NCI-H748 (cell line): ENCODE measurements at regions not wholly inside any gene's neighbourhood (a gene's known extent, or its start where the extent isn't known, plus 50 kb on each side); places are given as distances from the start of the nearest gene placed in this dataset.

Source experiments
- DNase-seq: peaks from one replicate; lab custom pipeline; 2025; ENCODE audit not compliant: unreplicated experiment; lab: John Stamatoyannopoulos, UW

GRCh38 chr5:2575292-2575691 lies 176.2 kb downstream of the IRX2 start:
- no peak for DNase-seq

GRCh38 chr5:2574155-2574554 lies 177.3 kb downstream of the IRX2 start:
- no peak for DNase-seq

GRCh38 chr5:2570586-2570985 lies 180.9 kb downstream of the IRX2 start:
- no peak for DNase-seq

GRCh38 chr5:2569774-2570542 lies 181.5 kb downstream of the IRX2 start:
- DNase-seq, result peak; percentile 57

GRCh38 chr5:2569176-2569575 lies 182.3 kb downstream of the IRX2 start:
- no peak for DNase-seq

- DNase-seq, result no peak
Measured at GRCh38 chr5:2566284-2566683, 185.2 kb downstream of the IRX2 start.

- no peak for DNase-seq
Measured at GRCh38 chr5:2565147-2565546, 186.3 kb downstream of the IRX2 start.

GRCh38 chr5:2563046-2563445 lies 188.4 kb downstream of the IRX2 start:
- DNase-seq, result no peak

GRCh38 chr5:2562036-2562435 lies 189.4 kb downstream of the IRX2 start:
- no peak for DNase-seq

GRCh38 chr5:2560435-2560834 lies 191.0 kb downstream of the IRX2 start:
- DNase-seq, result no peak

GRCh38 chr5:2557435-2557834 lies 194.0 kb downstream of the IRX2 start:
- peak; percentile 95 for DNase-seq

- no peak for DNase-seq
Measured at GRCh38 chr5:2556375-2556966, 195.0 kb downstream of the IRX2 start.

GRCh38 chr5:2553611-2554010 lies 197.9 kb downstream of the IRX2 start:
- DNase-seq, result no peak

- DNase-seq, result peak; percentile 75
Measured at GRCh38 chr5:2550509-2550908, 201.0 kb downstream of the IRX2 start.

GRCh38 chr5:2549900-2550299 lies 201.6 kb downstream of the IRX2 start:
- DNase-seq, result no peak

GRCh38 chr5:2549354-2549753 lies 202.1 kb downstream of the IRX2 start:
- DNase-seq, result no peak

- DNase-seq, result peak; percentile 56
Measured at GRCh38 chr5:2546938-2547337, 204.5 kb downstream of the IRX2 start.

- DNase-seq, result no peak
Measured at GRCh38 chr5:2544003-2544402, 207.5 kb downstream of the IRX2 start.

- no peak for DNase-seq
Measured at GRCh38 chr5:2542821-2543220, 208.7 kb downstream of the IRX2 start.

- DNase-seq, result no peak
Measured at GRCh38 chr5:2542026-2542425, 209.5 kb downstream of the IRX2 start.

GRCh38 chr5:2538169-2538568 lies 213.3 kb downstream of the IRX2 start:
- peak; percentile 35 for DNase-seq

GRCh38 chr5:2537378-2538145 lies 213.9 kb downstream of the IRX2 start:
- DNase-seq, result peak; percentile 61
